HUES48 (cell line): ENCODE measurements at regions not wholly inside any gene's neighbourhood (a gene's known extent, or its start where the extent isn't known, plus 50 kb on each side); places are given as distances from the start of the nearest gene placed in this dataset.

Source experiments
- H3K27ac ChIP-seq: one replicate; pipeline ENCODE4 v1.7.0; 2013; ENCODE audit warnings: low read depth, low read length, inconsistent platforms
- H3K27me3 ChIP-seq: 2 replicates; pipeline ENCODE4 v1.6.1; 2013; ENCODE audit warnings: mild to moderate bottlenecking, low read length; ENCODE audit not compliant: control insufficient read depth, insufficient read depth
- H3K36me3 ChIP-seq: 2 replicates; pipeline ENCODE4 v1.6.1; 2013; ENCODE audit warnings: low read length; ENCODE audit not compliant: control insufficient read depth, insufficient read depth
- H3K4me1 ChIP-seq: 2 replicates; pipeline ENCODE4 v1.6.1; 2013; ENCODE audit warnings: mild to moderate bottlenecking, low read length; ENCODE audit not compliant: control insufficient read depth, insufficient read depth
- H3K4me3 ChIP-seq: 2 replicates; pipeline ENCODE4 v1.5.1; 2013; ENCODE audit warnings: mild to moderate bottlenecking, low read depth, low read length
- H3K9ac ChIP-seq: 2 replicates; pipeline ENCODE4 v1.6.1; 2013; ENCODE audit warnings: mild to moderate bottlenecking, low read depth, low read length, moderate library complexity
- H3K9me3 ChIP-seq: 2 replicates; pipeline ENCODE4 v1.6.1; 2013; ENCODE audit warnings: low read length; ENCODE audit not compliant: control insufficient read depth, insufficient read depth

DNA sequence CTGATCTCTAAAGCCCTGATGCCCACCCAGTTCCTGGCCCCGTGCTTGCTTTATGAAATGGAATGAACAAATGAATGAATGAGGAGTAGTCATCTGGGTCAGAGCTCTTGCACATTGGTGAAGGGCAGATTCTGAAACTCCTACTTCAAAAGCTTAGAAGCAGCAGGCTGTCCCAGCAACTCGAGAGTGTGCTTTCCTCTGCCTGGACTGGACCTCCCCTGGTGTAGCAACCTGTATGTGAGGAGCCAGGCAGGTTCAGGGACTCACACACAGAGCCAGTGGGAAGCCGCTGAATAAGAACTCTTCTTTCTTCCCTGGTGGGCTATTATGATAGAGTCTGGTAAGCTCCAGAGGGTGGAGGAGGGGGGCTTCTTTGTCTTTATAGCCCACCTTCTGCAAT is 396.4 kb downstream of the CDK5RAP2 start:
- Histone ChIP-seq H3K4me1 (no peaks in the 10 kb centered on the region), H3K27me3 (no peaks in the 10 kb centered on the region), H3K27ac (no peak overlapping the region), H3K4me3 (no peak overlapping the region), H3K36me3 (no peaks in the 10 kb centered on the region), H3K9ac (no peak overlapping the region), H3K9me3 (no peaks in the 10 kb centered on the region)

DNA sequence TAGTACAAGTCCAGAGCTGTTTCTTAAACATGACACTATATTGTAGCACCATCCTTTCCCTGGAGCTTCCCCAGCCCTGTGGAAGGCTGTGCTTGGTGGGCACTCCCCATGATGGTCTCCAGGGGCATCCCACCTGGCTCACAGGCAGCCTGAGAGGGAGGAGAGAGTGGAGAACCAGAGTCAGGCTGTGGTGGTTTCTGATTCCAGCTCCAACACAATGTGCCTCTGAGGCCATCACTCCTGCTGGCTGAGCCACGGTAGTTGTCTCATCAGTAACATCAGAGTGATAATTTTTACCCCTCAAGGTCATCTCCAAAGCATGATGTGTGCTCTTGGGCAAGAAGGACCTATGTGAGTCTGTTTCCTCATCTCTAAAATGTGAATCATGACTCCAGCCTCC is 398.0 kb downstream of the CDK5RAP2 start:
- Histone ChIP-seq H3K9ac (no peak overlapping the region), H3K9me3 (no peaks in the 10 kb centered on the region), H3K4me1 (no peaks in the 10 kb centered on the region), H3K36me3 (no peaks in the 10 kb centered on the region), H3K27ac (no peak overlapping the region), H3K27me3 (no peaks in the 10 kb centered on the region), H3K4me3 (no peak overlapping the region)

DNA sequence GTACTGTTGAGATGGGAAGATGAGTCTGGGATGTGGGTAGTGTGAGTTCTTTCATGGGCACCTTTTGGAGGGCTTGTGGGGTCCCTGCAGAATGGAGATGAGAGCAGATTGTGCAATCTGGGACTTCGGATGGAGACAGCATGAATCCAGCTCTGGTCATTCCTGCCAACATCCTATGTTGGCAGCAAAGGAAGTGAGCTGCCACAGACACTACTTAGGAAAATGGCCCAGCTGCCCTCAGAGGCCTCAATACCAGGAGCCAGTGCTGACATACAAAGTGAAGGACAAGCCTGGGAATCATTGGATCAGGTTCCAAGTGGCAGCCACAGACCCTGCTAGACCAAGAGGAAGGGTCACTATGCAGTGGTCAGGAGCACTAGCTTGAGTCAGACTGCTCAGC is 402.8 kb downstream of the CDK5RAP2 start:
- H3K4me1 ChIP-seq, result no peaks in the 10 kb centered on the region
- H3K9ac ChIP-seq, result no peak overlapping the region
- H3K4me3 ChIP-seq, result no peak overlapping the region
- H3K36me3 ChIP-seq, result no peaks in the 10 kb centered on the region
- H3K27ac ChIP-seq, result no peak overlapping the region
- no peaks in the 10 kb centered on the region for H3K9me3 ChIP-seq
- H3K27me3 ChIP-seq, result no peaks in the 10 kb centered on the region

DNA sequence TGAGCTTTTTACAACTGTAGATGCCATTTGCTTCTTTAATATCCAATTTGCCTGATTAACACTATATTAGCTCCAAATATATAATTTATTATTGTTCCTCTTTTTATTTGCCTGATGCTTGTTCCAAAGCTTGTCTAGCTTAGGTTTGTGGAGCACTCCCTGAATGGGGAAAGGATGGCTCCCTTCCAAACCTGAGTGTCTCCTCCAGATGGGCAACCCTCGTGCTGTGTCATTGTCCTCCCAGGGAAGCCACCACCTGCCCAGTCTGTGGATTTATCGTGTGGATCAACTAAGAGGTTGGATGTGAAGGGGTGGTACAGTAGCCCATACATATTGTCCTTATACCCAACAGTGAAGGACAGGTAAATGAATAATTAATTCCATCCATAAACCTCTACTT is 404.9 kb downstream of the CDK5RAP2 start:
- H3K4me1 ChIP-seq, result no peaks in the 10 kb centered on the region
- no peak overlapping the region for H3K9ac ChIP-seq

DNA sequence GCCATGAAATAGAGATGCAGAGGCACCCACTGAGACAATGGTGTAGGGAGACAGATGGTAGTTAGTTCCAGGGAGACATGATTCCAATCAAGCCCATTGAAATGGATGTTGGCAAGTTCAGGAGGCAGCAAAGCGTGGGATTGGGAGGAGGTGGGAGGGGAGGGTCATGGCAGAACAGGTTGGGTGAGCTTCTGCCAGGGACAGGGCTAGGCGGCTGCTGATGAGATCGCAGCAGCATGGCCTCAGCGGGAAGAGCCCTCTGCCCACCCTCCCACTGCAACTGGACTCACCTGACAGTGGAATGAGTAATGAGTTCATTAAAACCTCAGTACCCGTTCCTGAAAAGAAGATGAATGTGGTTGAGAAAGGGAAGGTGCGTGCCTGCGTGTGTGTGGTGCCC is 418.2 kb downstream of the CDK5RAP2 start:
- no peak overlapping the region for H3K4me3 ChIP-seq
- no peak overlapping the region for H3K27ac ChIP-seq
- no peaks in the 10 kb centered on the region for H3K36me3 ChIP-seq
- no peaks in the 10 kb centered on the region for H3K4me1 ChIP-seq
- no peaks in the 10 kb centered on the region for H3K27me3 ChIP-seq
- H3K9me3 ChIP-seq, result no peaks in the 10 kb centered on the region; the same call in 1 of the 2 replicates
- no peak overlapping the region for H3K9ac ChIP-seq

More for the DNA sequence above, 404.9 kb downstream of the CDK5RAP2 start:
- H3K27me3 ChIP-seq, result no peaks in the 10 kb centered on the region
- H3K27ac ChIP-seq, result no peak overlapping the region
- H3K36me3 ChIP-seq, result no peaks in the 10 kb centered on the region
- H3K4me3 ChIP-seq, result no peak overlapping the region
- no peaks in the 10 kb centered on the region for H3K9me3 ChIP-seq

DNA sequence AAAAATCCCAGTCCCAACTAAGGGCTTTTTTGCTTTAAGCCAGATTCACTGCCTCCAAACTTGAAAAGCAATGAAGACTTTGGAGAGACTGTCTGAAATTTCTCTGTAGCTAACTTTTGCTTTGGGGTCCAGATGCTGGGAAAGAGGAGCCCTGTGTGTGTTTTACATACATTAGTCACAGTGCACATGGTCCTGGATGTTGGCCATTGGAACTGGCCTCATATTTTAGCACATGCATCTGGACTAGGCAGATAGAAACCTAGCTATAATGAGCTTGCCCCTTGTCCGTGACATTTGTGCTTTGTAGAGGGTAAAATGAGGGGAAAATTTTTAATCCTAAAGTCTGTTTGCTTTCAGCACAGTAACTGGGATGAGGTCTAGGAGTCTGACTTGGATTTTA is 421.7 kb downstream of the CDK5RAP2 start:
- Histone ChIP-seq H3K36me3 (no peaks in the 10 kb centered on the region), H3K9me3 (no peaks in the 10 kb centered on the region; the same call in 1 of the 2 replicates), H3K27me3 (no peaks in the 10 kb centered on the region), H3K27ac (no peak overlapping the region), H3K9ac (no peak overlapping the region), H3K4me3 (no peak overlapping the region), H3K4me1 (no peaks in the 10 kb centered on the region)

DNA sequence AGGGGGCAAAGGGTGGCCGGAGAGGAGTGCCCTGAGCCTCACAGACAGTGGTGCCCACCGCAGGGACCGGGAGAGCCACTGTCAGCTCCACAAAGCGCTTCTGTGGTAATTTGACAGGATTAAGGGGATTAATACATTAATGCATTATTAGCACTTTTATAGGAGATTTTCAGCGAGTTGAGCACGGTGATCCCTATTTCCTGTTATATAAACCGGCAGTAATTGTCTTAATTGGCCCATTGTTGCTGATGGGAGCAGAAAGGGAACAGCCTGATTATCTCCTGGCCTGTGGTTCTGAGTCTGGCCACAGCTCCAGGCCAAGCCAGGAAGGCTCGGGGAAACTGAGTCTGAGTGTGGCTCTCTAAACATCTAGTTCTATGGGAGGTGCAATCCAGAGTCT is 423.6 kb downstream of the CDK5RAP2 start:
- H3K4me3 ChIP-seq, result no peak overlapping the region
- no peaks in the 10 kb centered on the region for H3K27me3 ChIP-seq
- no peak overlapping the region for H3K27ac ChIP-seq
- no peaks in the 10 kb centered on the region for H3K36me3 ChIP-seq
- no peak overlapping the region for H3K9ac ChIP-seq
- H3K9me3 ChIP-seq, result no peaks in the 10 kb centered on the region; the same call in 1 of the 2 replicates
- H3K4me1 ChIP-seq, result peaks cover 7% of the 10 kb centered on the region; the same call in 1 of the 2 replicates

DNA sequence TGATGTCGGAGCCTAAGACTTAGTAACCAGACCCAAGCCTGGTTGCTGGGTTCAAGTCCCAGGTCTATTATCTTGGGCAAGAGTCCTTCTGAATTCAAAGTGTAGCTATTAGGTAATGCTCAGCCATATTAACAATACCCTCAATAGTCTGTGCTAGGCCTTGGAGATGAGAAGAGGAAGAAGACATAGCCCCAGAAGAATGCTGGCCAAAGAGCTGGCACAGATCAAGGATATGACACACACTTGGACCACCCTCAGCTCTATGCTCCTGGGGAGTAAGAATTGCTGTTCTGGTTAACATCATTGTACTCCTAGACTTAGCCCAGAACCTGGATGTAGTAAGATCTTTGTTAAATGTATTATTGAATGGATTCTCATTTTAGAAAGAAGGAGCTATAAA is 426.7 kb downstream of the CDK5RAP2 start:
- H3K4me1 ChIP-seq, result peaks cover 7% of the 10 kb centered on the region; the same call in 1 of the 2 replicates
- no peak overlapping the region for H3K9ac ChIP-seq
- no peaks in the 10 kb centered on the region for H3K27me3 ChIP-seq
- H3K27ac ChIP-seq, result no peak overlapping the region
- no peaks in the 10 kb centered on the region for H3K36me3 ChIP-seq
- H3K9me3 ChIP-seq, result no peaks in the 10 kb centered on the region
- no peak overlapping the region for H3K4me3 ChIP-seq

- no peak overlapping the region for H3K27ac ChIP-seq
- H3K4me1 ChIP-seq, result peaks cover 7% of the 10 kb centered on the region; the same call in 1 of the 2 replicates
- no peak overlapping the region for H3K4me3 ChIP-seq
- H3K36me3 ChIP-seq, result no peaks in the 10 kb centered on the region
- H3K9me3 ChIP-seq, result no peaks in the 10 kb centered on the region
- H3K27me3 ChIP-seq, result no peaks in the 10 kb centered on the region
- H3K9ac ChIP-seq, result no peak overlapping the region
Measured at GRCh38 chr9:120152295-120152694, 427.7 kb downstream of the CDK5RAP2 start.

- Histone ChIP-seq H3K4me3 (no peak overlapping the region), H3K9ac (no peak overlapping the region), H3K27me3 (no peaks in the 10 kb centered on the region), H3K9me3 (no peaks in the 10 kb centered on the region), H3K36me3 (no peaks in the 10 kb centered on the region), H3K4me1 (peaks cover 7% of the 10 kb centered on the region; the same call in 1 of the 2 replicates), H3K27ac (no peak overlapping the region)
Measured at GRCh38 chr9:120151806-120152205, 428.2 kb downstream of the CDK5RAP2 start.

- Histone ChIP-seq H3K36me3 (no peaks in the 10 kb centered on the region), H3K4me1 (peaks cover 7% of the 10 kb centered on the region; the same call in 1 of the 2 replicates), H3K27ac (no peak overlapping the region), H3K4me3 (no peak overlapping the region), H3K9ac (no peak overlapping the region), H3K27me3 (no peaks in the 10 kb centered on the region), H3K9me3 (no peaks in the 10 kb centered on the region)
Measured at GRCh38 chr9:120151149-120151548, 428.8 kb downstream of the CDK5RAP2 start.

DNA sequence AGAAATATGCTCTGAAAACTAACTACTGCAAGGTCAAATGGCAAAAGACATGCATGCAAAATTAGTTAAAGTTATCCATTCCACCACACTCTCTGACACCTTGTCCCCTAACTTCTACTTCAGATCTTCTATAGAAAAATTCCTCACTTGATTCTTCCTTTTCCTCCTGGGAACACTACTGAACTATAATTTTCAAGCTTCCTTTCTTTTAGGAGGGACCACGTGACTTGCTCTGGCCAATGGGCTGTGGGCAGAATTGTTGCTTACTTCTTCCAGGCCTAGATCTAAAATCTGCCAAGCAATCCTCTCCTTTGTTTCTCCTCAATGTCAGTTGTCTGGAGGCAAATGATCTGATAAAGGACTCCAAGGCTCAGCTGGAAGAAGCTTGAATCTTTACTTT is 441.0 kb downstream of the CDK5RAP2 start:
- no peaks in the 10 kb centered on the region for H3K27me3 ChIP-seq
- no peak overlapping the region for H3K4me3 ChIP-seq
- no peaks in the 10 kb centered on the region for H3K4me1 ChIP-seq
- H3K36me3 ChIP-seq, result no peaks in the 10 kb centered on the region
- no peak overlapping the region for H3K27ac ChIP-seq
- H3K9ac ChIP-seq, result no peak overlapping the region
- 0 out of 2 replicates have a peak, but pooled peaks cover under 1% of the 10 kb centered on the region for H3K9me3 ChIP-seq
